ENCODE measurements at regions not wholly inside any gene's neighbourhood (a gene's known extent, or its start where the extent isn't known, plus 50 kb on each side); places are given as distances from the start of the nearest gene placed in this dataset.
"Not testable (repeated sequence)": the region's sequence is repeated elsewhere in the genome, so short reads cannot be mapped to it uniquely, and the experiment has no call there.

DNA sequence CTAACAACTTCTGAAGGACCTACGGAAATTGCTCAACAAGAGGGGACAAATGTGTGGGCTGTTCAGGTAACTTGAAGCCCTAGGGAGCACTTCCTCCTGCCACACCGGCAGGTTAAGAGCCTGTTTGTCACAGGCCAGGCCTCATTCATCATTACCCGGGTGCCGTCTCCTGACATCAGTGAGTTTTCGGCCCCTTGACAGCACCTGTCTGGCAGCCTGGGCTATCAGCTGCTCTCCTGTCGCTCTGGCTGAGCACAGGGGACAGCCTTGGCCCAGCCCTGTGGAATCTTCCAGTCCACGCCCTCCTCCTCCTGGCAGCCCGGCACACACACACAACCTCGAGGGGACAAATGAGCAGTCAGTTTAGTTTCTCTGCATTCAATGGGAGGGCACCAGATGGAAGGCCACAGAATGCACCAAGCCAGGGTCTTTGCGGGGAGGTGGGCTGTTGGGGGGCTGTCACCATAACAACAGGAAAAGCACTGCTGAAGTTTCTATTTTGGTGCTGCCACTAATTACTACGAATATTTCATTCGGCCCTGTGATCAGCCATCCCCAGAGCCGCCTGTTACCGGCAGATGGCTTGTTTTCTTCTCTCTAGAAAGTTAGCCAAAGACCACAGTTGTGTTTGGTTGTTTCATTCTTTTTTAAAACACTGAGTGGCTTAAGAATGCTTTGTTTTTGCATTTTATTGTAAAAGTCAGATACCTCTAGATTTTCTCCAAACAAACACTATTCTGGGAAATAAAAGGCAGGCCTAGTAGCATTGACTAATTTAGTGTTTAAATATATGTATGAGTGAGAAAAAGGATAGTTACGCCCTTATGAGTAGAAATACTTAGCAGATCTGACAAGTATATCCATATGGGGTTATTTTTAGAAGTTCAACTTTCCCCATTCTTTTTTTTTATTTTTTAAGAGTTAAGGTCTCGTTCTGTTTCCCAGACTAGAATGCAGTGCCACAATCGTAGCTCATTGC lies 189.9 kb upstream of the NDUFV2 start:
- ChIA-PET CTCF (ENCODE audit: unreplicated experiment) (interaction anchor here (0.6 to 1.0 kb wide), 3 partner anchors 23 to 71 kb away, joined by 3 to 4 read pairs (median 3); no protein-coding TSS in a partner anchor), POLR2A (interaction anchor here (0.8 to 2.1 kb wide), 16 partner anchors 9 to 251 kb away, joined by 3 to 8 read pairs (median 4); no protein-coding TSS in a partner anchor)
- peak; percentile 98 for DNase-seq (ENCODE audit: low spot score)
- Histone ChIP-seq H3K79me2 (ENCODE audit: insufficient read depth, low read depth, low read length) (no peaks in the 10 kb centered on the region), H4K20me1 (ENCODE audit: insufficient read depth, low read length) (no peaks in the 10 kb centered on the region), H3K36me3 (ENCODE audit: insufficient read depth, low read length) (peaks cover 42% of the 10 kb centered on the region), H3K4me1 (ENCODE audit: insufficient read depth, low read length, poor library complexity, severe bottlenecking) (peaks cover 52% of the 10 kb centered on the region), H2AFZ (ENCODE audit: low read length) (peak overlapping the region; percentile 81; the same call in 1 of the 2 replicates), H3K9me2 (ENCODE audit: insufficient read depth, low read length) (no peaks in the 10 kb centered on the region), H3K9me3 (ENCODE audit: low read length) (peaks cover 56% of the 10 kb centered on the region; the same call in 1 of the 2 replicates), H3K4me2 (ENCODE audit: low read length) (peak overlapping the region; percentile 76), H3K27ac (ENCODE audit: low read depth, low read length, poor library complexity, severe bottlenecking) (peak overlapping the region; percentile 98), H3K4me3 (ENCODE audit: low read depth, low read length, poor library complexity, severe bottlenecking) (peak overlapping the region; percentile 49)
- intact Hi-C loops (cut with micrococcal nuclease; ENCODE audit: unreplicated experiment): loop anchor here (1.0 to 5.0 kb wide), 7 partner anchors 39 to 250 kb away; no protein-coding TSS in a partner anchor
- TSS peak; percentile 91 for BruUV-seq (replicated peaks)
- no peak for TF ChIP-seq EZH2phosphoT487 (IDR thresholded peaks at IDR 0.05; ENCODE audit: borderline replicate concordance, low read depth, low read length)
- TF ChIP-seq, protein P1, sequence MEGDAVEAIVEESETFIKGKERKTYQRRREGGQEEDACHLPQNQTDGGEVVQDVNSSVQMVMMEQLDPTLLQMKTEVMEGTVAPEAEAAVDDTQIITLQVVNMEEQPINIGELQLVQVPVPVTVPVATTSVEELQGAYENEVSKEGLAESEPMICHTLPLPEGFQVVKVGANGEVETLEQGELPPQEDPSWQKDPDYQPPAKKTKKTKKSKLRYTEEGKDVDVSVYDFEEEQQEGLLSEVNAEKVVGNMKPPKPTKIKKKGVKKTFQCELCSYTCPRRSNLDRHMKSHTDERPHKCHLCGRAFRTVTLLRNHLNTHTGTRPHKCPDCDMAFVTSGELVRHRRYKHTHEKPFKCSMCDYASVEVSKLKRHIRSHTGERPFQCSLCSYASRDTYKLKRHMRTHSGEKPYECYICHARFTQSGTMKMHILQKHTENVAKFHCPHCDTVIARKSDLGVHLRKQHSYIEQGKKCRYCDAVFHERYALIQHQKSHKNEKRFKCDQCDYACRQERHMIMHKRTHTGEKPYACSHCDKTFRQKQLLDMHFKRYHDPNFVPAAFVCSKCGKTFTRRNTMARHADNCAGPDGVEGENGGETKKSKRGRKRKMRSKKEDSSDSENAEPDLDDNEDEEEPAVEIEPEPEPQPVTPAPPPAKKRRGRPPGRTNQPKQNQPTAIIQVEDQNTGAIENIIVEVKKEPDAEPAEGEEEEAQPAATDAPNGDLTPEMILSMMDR (conservative IDR thresholded peaks at IDR 0.05; ENCODE audit: low read length): peak; percentile 36; the same call in 1 of the 2 replicates

DNA sequence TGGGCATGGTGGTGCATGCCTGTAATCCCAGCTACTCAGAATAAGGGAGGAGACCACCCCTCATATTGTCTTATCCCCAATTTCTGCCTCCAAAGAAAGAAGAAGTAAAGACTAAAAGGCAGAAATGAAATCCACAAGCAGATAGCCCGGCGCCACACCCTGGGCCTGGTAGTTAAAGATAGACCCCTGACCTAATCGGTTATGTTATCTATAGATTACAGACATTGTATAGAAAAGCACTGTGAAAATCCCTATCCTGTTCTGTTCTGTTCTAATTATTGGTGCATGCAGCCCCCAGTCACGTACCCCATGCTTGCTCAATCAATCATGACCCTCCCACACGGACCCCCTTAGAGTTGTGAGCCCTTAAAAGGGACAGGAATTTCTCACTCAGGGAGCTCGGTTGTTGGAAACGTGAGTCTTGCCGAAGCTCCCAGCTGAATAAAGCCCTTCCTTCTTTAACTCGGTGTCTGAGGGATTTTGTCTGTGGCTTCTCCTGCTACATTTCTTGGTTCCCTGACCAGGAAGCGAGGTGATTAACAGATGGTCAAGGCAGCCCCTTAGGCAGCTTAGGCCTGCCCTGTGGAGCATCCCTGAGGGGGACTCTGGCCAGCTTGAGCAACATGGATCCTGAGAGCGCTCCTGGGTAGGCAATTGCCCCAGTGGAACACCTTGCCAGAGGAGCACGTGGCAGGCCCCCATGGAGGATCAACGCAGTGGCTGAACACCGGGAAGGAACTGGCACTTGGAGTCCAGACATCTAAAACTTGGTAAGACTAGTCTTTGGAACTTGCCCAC lies 188.7 kb upstream of the NDUFV2 start:
- not testable (repeated sequence) for H2AFZ ChIP-seq (ENCODE audit: low read length)

DNA sequence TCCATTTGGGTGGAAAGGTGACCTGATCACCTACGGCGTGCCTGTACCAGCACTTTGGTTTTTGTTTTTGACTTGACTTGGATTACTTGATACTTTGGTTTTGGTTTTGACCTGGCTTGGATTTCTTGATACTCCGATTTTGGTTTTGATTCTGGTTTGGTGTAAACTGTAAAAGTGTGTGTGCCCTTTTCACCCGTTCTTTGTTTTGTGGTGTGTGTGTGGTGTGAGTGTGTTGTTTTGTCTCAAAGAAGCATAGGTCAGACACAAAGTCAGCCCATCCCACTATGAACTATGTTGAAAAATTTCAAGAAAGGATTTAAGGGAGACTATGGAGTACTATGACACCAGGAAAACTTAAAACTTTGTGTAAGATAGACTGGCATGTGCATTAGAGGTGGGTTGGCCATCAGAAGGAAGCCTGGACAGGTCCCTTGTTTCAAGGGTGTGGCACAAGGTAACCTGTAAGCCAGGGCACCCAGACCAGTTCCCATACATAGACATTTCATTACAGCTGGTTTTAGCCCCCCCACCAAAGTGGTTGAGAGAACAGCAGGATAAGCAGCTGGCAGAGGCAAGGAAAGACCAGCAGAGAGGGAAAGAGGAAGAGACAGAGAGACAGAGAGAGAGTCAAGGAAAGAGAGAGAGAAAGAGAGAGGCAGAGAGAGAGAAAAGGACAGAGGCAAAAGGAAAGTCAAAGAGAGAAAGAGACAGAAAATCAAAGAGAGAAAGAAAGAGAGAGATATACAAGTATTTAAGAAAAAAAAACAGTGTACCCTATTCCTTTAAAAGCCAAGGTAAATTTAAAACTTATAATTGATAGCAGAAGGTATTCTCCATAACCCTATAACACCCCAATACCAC lies 187.9 kb upstream of the NDUFV2 start:
- H3K4me2 ChIP-seq (ENCODE audit: low read length); POLR2A ChIA-PET; BruUV-seq (replicated peaks); H4K20me1 ChIP-seq (ENCODE audit: insufficient read depth, low read length); H2AFZ ChIP-seq (ENCODE audit: low read length); H3K4me3 ChIP-seq (ENCODE audit: low read depth, low read length, poor library complexity, severe bottlenecking); H3K9me2 ChIP-seq (ENCODE audit: insufficient read depth, low read length); CTCF ChIA-PET (ENCODE audit: unreplicated experiment); H3K79me2 ChIP-seq (ENCODE audit: insufficient read depth, low read depth, low read length): not testable (repeated sequence)
- Histone ChIP-seq H3K36me3 (ENCODE audit: insufficient read depth, low read length) (peaks cover 25% of the 10 kb centered on the region), H3K27ac (ENCODE audit: low read depth, low read length, poor library complexity, severe bottlenecking) (peak overlapping the region; percentile 98), H3K9me3 (ENCODE audit: low read length) (peaks cover 36% of the 10 kb centered on the region; the same call in 1 of the 2 replicates), H3K4me1 (ENCODE audit: insufficient read depth, low read length, poor library complexity, severe bottlenecking) (peaks cover 50% of the 10 kb centered on the region)
- intact Hi-C loops (cut with micrococcal nuclease; ENCODE audit: unreplicated experiment): loop anchor here (5.0 kb wide), 2 partner anchors 153 to 252 kb away; no protein-coding TSS in a partner anchor
- peak; percentile 55 for DNase-seq (ENCODE audit: low spot score)

More for the DNA sequence above, 188.7 kb upstream of the NDUFV2 start:
- H3K9me2 ChIP-seq (ENCODE audit: insufficient read depth, low read length); DNase-seq (ENCODE audit: low spot score); H4K20me1 ChIP-seq (ENCODE audit: insufficient read depth, low read length); H3K79me2 ChIP-seq (ENCODE audit: insufficient read depth, low read depth, low read length); BruUV-seq (replicated peaks): not testable (repeated sequence)
- peak overlapping the region; percentile 98 for H3K27ac ChIP-seq (ENCODE audit: low read depth, low read length, poor library complexity, severe bottlenecking)
- H3K4me1 ChIP-seq (ENCODE audit: insufficient read depth, low read length, poor library complexity, severe bottlenecking): peaks cover 52% of the 10 kb centered on the region
- H3K4me2 ChIP-seq (ENCODE audit: low read length): peak overlapping the region; percentile 76
- H3K9me3 ChIP-seq (ENCODE audit: low read length): peaks cover 45% of the 10 kb centered on the region; the same call in 1 of the 2 replicates
- intact Hi-C loops (cut with micrococcal nuclease; ENCODE audit: unreplicated experiment): loop anchor here (2.0 to 5.0 kb wide), 4 partner anchors 65 to 252 kb away; no protein-coding TSS in a partner anchor
- ChIA-PET POLR2A (interaction anchor here (0.9 to 2.1 kb wide), 5 partner anchors 8 to 68 kb away, joined by 3 to 6 read pairs (median 4); no protein-coding TSS in a partner anchor), CTCF (ENCODE audit: unreplicated experiment) (interaction anchor here (1.0 kb wide), 1 partner anchor 69 kb away, joined by 4 read pairs; no protein-coding TSS in a partner anchor)
- peak overlapping the region; percentile 49 for H3K4me3 ChIP-seq (ENCODE audit: low read depth, low read length, poor library complexity, severe bottlenecking)
- peaks cover 33% of the 10 kb centered on the region for H3K36me3 ChIP-seq (ENCODE audit: insufficient read depth, low read length)

Data from OCI-LY7 (cell line).